ENCODE measurements at regions not wholly inside any gene's neighbourhood (a gene's known extent, or its start where the extent isn't known, plus 50 kb on each side); places are given as distances from the start of the nearest gene placed in this dataset.

DNA sequence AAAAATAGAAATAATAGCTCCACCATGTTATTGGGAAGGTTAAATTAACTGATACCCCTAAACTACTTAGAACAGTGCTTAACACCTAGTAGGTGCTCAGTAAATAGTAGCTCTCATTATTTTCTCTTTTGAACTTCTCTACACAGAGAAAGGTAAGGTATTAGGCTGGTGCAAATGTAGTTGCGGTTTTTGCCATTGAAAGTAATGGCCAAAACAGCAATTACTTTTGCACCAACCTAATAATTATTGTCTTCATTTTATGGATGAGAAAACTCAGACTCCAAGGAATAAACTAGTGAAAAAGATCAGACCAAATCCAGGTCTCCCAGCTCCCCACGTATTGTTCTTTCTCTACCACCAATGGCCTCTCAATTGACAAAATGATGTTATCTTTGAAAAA is 157.2 kb upstream of the TMPO start:
- no peaks in the 10 kb centered on the region for H3K9me3 ChIP-seq (ENCODE audit: insufficient read depth, low read length)
- H3K27ac ChIP-seq (ENCODE audit: low read depth, low read length), result no peak overlapping the region
- no peaks in the 10 kb centered on the region for H3K9me2 ChIP-seq (replicated peaks; ENCODE audit: insufficient read depth, low read length)
- no peaks in the 10 kb centered on the region for H4K20me1 ChIP-seq (ENCODE audit: low read depth, low read length)
- no peaks in the 10 kb centered on the region for H3K79me2 ChIP-seq (ENCODE audit: insufficient read depth, low read length)
- H3K36me3 ChIP-seq (ENCODE audit: low read length), result no peaks in the 10 kb centered on the region
- no peak overlapping the region for H3K4me3 ChIP-seq (ENCODE audit: insufficient read depth, low read length, poor library complexity, severe bottlenecking)
- no peaks in the 10 kb centered on the region for H3K27me3 ChIP-seq (ENCODE audit: low read length)
- no peak overlapping the region for H3K4me2 ChIP-seq (ENCODE audit: low read depth, low read length, poor library complexity, severe bottlenecking)
- no peaks in the 10 kb centered on the region for H3F3A ChIP-seq (ENCODE audit: insufficient read depth)
- TF ChIP-seq EZH2phosphoT487 (conservative IDR thresholded peaks at IDR 0.05; ENCODE audit: low read length), result no peak
- TF ChIP-seq, protein P1, sequence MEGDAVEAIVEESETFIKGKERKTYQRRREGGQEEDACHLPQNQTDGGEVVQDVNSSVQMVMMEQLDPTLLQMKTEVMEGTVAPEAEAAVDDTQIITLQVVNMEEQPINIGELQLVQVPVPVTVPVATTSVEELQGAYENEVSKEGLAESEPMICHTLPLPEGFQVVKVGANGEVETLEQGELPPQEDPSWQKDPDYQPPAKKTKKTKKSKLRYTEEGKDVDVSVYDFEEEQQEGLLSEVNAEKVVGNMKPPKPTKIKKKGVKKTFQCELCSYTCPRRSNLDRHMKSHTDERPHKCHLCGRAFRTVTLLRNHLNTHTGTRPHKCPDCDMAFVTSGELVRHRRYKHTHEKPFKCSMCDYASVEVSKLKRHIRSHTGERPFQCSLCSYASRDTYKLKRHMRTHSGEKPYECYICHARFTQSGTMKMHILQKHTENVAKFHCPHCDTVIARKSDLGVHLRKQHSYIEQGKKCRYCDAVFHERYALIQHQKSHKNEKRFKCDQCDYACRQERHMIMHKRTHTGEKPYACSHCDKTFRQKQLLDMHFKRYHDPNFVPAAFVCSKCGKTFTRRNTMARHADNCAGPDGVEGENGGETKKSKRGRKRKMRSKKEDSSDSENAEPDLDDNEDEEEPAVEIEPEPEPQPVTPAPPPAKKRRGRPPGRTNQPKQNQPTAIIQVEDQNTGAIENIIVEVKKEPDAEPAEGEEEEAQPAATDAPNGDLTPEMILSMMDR (IDR thresholded peaks at IDR 0.05; ENCODE audit: insufficient read depth, low read length, poor library complexity, severe bottlenecking), result no peak
- H3K9ac ChIP-seq (ENCODE audit: low read length), result no peak overlapping the region
- no peak overlapping the region for H2AFZ ChIP-seq (ENCODE audit: low read depth, low read length, severe bottlenecking)

DNA sequence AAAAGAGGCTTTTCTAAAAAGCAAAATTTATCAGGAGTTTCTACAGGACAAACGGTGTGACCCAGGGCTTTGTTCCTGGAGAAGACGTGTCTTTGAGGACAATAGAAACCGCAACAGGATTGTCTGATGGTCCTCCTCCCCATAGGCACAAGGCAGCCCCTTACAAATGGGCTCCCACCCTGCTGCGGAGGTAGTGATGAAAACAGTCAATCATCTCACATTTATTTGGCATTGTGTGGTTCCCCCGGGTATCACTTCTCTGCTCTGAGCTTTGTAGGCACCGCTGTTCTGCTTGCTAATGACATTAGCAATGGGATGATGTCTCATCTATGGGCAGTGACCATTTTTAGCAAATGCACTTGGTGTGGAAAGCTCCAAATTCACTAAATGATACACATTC is 155.5 kb upstream of the TMPO start:
- Histone ChIP-seq H3K27ac (ENCODE audit: low read depth, low read length) (no peak overlapping the region), H3K9ac (ENCODE audit: low read length) (no peak overlapping the region), H4K20me1 (ENCODE audit: low read depth, low read length) (no peaks in the 10 kb centered on the region), H3K79me2 (ENCODE audit: insufficient read depth, low read length) (no peaks in the 10 kb centered on the region), H3K4me3 (ENCODE audit: insufficient read depth, low read length, poor library complexity, severe bottlenecking) (no peak overlapping the region), H3K9me2 (replicated peaks; ENCODE audit: insufficient read depth, low read length) (no peaks in the 10 kb centered on the region), H3K36me3 (ENCODE audit: low read length) (no peaks in the 10 kb centered on the region), H3F3A (ENCODE audit: insufficient read depth) (no peaks in the 10 kb centered on the region), H2AFZ (ENCODE audit: low read depth, low read length, severe bottlenecking) (no peak overlapping the region), H3K9me3 (ENCODE audit: insufficient read depth, low read length) (no peaks in the 10 kb centered on the region), H3K27me3 (ENCODE audit: low read length) (no peaks in the 10 kb centered on the region), H3K4me2 (ENCODE audit: low read depth, low read length, poor library complexity, severe bottlenecking) (no peak overlapping the region)
- TF ChIP-seq, protein P1 (IDR thresholded peaks at IDR 0.05; ENCODE audit: insufficient read depth, low read length, poor library complexity, severe bottlenecking), result no peak
- no peak for TF ChIP-seq EZH2phosphoT487 (conservative IDR thresholded peaks at IDR 0.05; ENCODE audit: low read length)

DNA sequence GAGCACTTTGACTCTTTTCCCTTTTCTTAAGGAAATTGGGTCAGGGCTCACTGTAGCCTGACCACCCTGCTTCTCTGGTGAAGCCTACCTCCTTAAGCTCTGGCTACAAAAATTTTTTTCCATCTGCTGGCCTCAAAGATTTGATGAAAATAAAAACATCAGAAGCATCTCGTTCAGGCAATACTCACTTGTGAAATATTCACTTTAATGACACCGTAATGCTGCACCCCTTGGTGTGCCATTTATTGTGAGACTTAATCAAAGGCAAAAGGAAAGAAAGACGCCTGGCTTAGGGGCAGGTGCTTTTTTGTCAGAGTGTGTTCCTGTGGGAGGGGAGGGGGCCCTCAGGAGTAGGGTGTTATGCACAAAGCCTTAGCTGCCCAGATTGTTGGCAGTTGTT is 155.0 kb upstream of the TMPO start:
- H3K4me3 ChIP-seq (ENCODE audit: insufficient read depth, low read length, poor library complexity, severe bottlenecking), result no peak overlapping the region
- H3K9me2 ChIP-seq (replicated peaks; ENCODE audit: insufficient read depth, low read length), result no peaks in the 10 kb centered on the region
- no peak overlapping the region for H3K4me2 ChIP-seq (ENCODE audit: low read depth, low read length, poor library complexity, severe bottlenecking)
- TF ChIP-seq, protein P1 (IDR thresholded peaks at IDR 0.05; ENCODE audit: insufficient read depth, low read length, poor library complexity, severe bottlenecking), result no peak
- no peak for TF ChIP-seq EZH2phosphoT487 (conservative IDR thresholded peaks at IDR 0.05; ENCODE audit: low read length)
- no peaks in the 10 kb centered on the region for H3K36me3 ChIP-seq (ENCODE audit: low read length)
- no peaks in the 10 kb centered on the region for H4K20me1 ChIP-seq (ENCODE audit: low read depth, low read length)
- no peaks in the 10 kb centered on the region for H3F3A ChIP-seq (ENCODE audit: insufficient read depth)
- H3K79me2 ChIP-seq (ENCODE audit: insufficient read depth, low read length), result no peaks in the 10 kb centered on the region
- H3K9ac ChIP-seq (ENCODE audit: low read length), result no peak overlapping the region
- H3K27ac ChIP-seq (ENCODE audit: low read depth, low read length), result no peak overlapping the region
- no peak overlapping the region for H2AFZ ChIP-seq (ENCODE audit: low read depth, low read length, severe bottlenecking)
- no peaks in the 10 kb centered on the region for H3K27me3 ChIP-seq (ENCODE audit: low read length)
- H3K9me3 ChIP-seq (ENCODE audit: insufficient read depth, low read length), result no peaks in the 10 kb centered on the region

DNA sequence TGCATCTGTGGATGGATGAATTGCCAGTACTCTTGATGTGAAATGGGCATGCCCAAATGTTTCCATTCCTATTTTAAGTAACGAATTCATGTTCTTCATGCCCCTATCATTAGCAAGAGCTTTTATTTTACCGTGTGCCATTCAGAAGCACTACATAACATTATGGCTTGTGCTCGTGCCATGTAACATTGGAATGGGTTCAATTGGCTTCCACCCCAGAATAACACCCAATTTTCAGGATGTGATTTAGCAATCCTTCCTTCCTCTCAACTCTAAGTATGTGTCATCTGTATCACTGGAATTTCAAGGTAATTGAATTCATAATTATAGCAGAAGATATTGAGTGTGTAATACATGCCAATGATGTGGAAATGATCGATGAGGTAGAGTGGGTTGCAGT is 145.8 kb upstream of the TMPO start:
- H3K27me3 ChIP-seq (ENCODE audit: low read length), result no peaks in the 10 kb centered on the region
- no peaks in the 10 kb centered on the region for H3K9me2 ChIP-seq (replicated peaks; ENCODE audit: insufficient read depth, low read length)
- no peaks in the 10 kb centered on the region for H3F3A ChIP-seq (ENCODE audit: insufficient read depth)
- H3K79me2 ChIP-seq (ENCODE audit: insufficient read depth, low read length), result no peaks in the 10 kb centered on the region
- H3K9me3 ChIP-seq (ENCODE audit: insufficient read depth, low read length), result no peaks in the 10 kb centered on the region
- no peak overlapping the region for H3K4me2 ChIP-seq (ENCODE audit: low read depth, low read length, poor library complexity, severe bottlenecking)
- H4K20me1 ChIP-seq (ENCODE audit: low read depth, low read length), result no peaks in the 10 kb centered on the region
- H3K9ac ChIP-seq (ENCODE audit: low read length), result no peak overlapping the region
- no peak for TF ChIP-seq EZH2phosphoT487 (conservative IDR thresholded peaks at IDR 0.05; ENCODE audit: low read length)
- TF ChIP-seq, protein P1 (IDR thresholded peaks at IDR 0.05; ENCODE audit: insufficient read depth, low read length, poor library complexity, severe bottlenecking), result no peak
- H3K36me3 ChIP-seq (ENCODE audit: low read length), result no peaks in the 10 kb centered on the region
- no peak overlapping the region for H3K27ac ChIP-seq (ENCODE audit: low read depth, low read length)
- no peak overlapping the region for H3K4me3 ChIP-seq (ENCODE audit: insufficient read depth, low read length, poor library complexity, severe bottlenecking)
- H2AFZ ChIP-seq (ENCODE audit: low read depth, low read length, severe bottlenecking), result no peak overlapping the region
